ENCODE measurements at regions not wholly inside any gene's neighbourhood (a gene's known extent, or its start where the extent isn't known, plus 50 kb on each side); places are given as distances from the start of the nearest gene placed in this dataset.

- peaks cover 2% of the 10 kb centered on the region for H3K27me3 Mint-ChIP-seq (ENCODE audit: low read depth)
- no peak for ATAC-seq
These were observed 222.7 kb downstream of the SNX19 start for GRCh38 chr11:130693543-130693942.

GRCh38 chr11:130694488-130695045 is 221.7 kb downstream of the SNX19 start:
- no peaks in the 10 kb centered on the region for H3K9me3 Mint-ChIP-seq
- H3K4me3 Mint-ChIP-seq, result no peak overlapping the region
- ATAC-seq, result no peak
- no peaks in the 10 kb centered on the region for H3K4me1 Mint-ChIP-seq (ENCODE audit: low read depth)
- no peak for DNase-seq
- peaks cover 2% of the 10 kb centered on the region for H3K27me3 Mint-ChIP-seq (ENCODE audit: low read depth)
- no peaks in the 10 kb centered on the region for H3K36me3 Mint-ChIP-seq (ENCODE audit: insufficient read depth)

More at GRCh38 chr11:130693543-130693942, 222.7 kb downstream of the SNX19 start:
- no peak overlapping the region for H3K4me3 Mint-ChIP-seq
- H3K4me1 Mint-ChIP-seq (ENCODE audit: low read depth), result no peaks in the 10 kb centered on the region
- no peak for DNase-seq
- H3K9me3 Mint-ChIP-seq, result no peaks in the 10 kb centered on the region
- no peaks in the 10 kb centered on the region for H3K36me3 Mint-ChIP-seq (ENCODE audit: insufficient read depth)

- ATAC-seq (no peak), DNase-seq (no peak)
- no peaks in the 10 kb centered on the region for H3K9me3 Mint-ChIP-seq
- no peaks in the 10 kb centered on the region for H3K27me3 Mint-ChIP-seq (ENCODE audit: low read depth)
- H3K4me1 Mint-ChIP-seq (ENCODE audit: low read depth), result no peaks in the 10 kb centered on the region
- H3K4me3 Mint-ChIP-seq, result no peak overlapping the region
- H3K36me3 Mint-ChIP-seq (ENCODE audit: insufficient read depth), result no peaks in the 10 kb centered on the region
These were observed 218.1 kb downstream of the SNX19 start for GRCh38 chr11:130698174-130698573.

- H3K9me3 Mint-ChIP-seq, result no peaks in the 10 kb centered on the region
- H3K27me3 Mint-ChIP-seq (ENCODE audit: low read depth), result no peaks in the 10 kb centered on the region
- no peaks in the 10 kb centered on the region for H3K36me3 Mint-ChIP-seq (ENCODE audit: insufficient read depth)
- ATAC-seq (no peak), DNase-seq (no peak)
- H3K4me1 Mint-ChIP-seq (ENCODE audit: low read depth), result no peaks in the 10 kb centered on the region
- no peak overlapping the region for H3K4me3 Mint-ChIP-seq
These were observed 216.7 kb downstream of the SNX19 start for GRCh38 chr11:130699561-130699960.

GRCh38 chr11:130700092-130700491 is 216.2 kb downstream of the SNX19 start:
- H3K4me3 Mint-ChIP-seq, result no peak overlapping the region
- no peaks in the 10 kb centered on the region for H3K27me3 Mint-ChIP-seq (ENCODE audit: low read depth)
- ATAC-seq, result no peak
- no peaks in the 10 kb centered on the region for H3K4me1 Mint-ChIP-seq (ENCODE audit: low read depth)
- no peak for DNase-seq
- H3K36me3 Mint-ChIP-seq (ENCODE audit: insufficient read depth), result no peaks in the 10 kb centered on the region
- H3K9me3 Mint-ChIP-seq, result no peaks in the 10 kb centered on the region

- DNase-seq, result no peak
- peaks cover 9% of the 10 kb centered on the region for H3K27me3 Mint-ChIP-seq (ENCODE audit: low read depth)
- ATAC-seq, result no peak
- H3K9me3 Mint-ChIP-seq, result no peaks in the 10 kb centered on the region
- H3K36me3 Mint-ChIP-seq (ENCODE audit: insufficient read depth), result no peaks in the 10 kb centered on the region
- no peaks in the 10 kb centered on the region for H3K4me1 Mint-ChIP-seq (ENCODE audit: low read depth)
- H3K4me3 Mint-ChIP-seq, result no peak overlapping the region
These were observed 212.6 kb downstream of the SNX19 start for GRCh38 chr11:130703489-130704190.

GRCh38 chr11:130705670-130706421 is 210.4 kb downstream of the SNX19 start:
- ATAC-seq (no peak), DNase-seq (no peak)
- H3K9me3 Mint-ChIP-seq, result no peaks in the 10 kb centered on the region
- H3K4me1 Mint-ChIP-seq (ENCODE audit: low read depth), result no peaks in the 10 kb centered on the region
- H3K36me3 Mint-ChIP-seq (ENCODE audit: insufficient read depth), result no peaks in the 10 kb centered on the region
- peaks cover 13% of the 10 kb centered on the region for H3K27me3 Mint-ChIP-seq (ENCODE audit: low read depth)
- no peak overlapping the region for H3K4me3 Mint-ChIP-seq

GRCh38 chr11:130706572-130706971 is 209.7 kb downstream of the SNX19 start:
- ATAC-seq (no peak), DNase-seq (no peak)
- no peak overlapping the region for H3K4me3 Mint-ChIP-seq
- H3K36me3 Mint-ChIP-seq (ENCODE audit: insufficient read depth), result no peaks in the 10 kb centered on the region
- H3K4me1 Mint-ChIP-seq (ENCODE audit: low read depth), result no peaks in the 10 kb centered on the region
- no peaks in the 10 kb centered on the region for H3K9me3 Mint-ChIP-seq
- peaks cover 13% of the 10 kb centered on the region for H3K27me3 Mint-ChIP-seq (ENCODE audit: low read depth)

- ATAC-seq, result no peak
- Mint-ChIP-seq H3K4me3 (no peak overlapping the region), H3K36me3 (ENCODE audit: insufficient read depth) (no peaks in the 10 kb centered on the region), H3K4me1 (ENCODE audit: low read depth) (no peaks in the 10 kb centered on the region), H3K9me3 (no peaks in the 10 kb centered on the region), H3K27me3 (ENCODE audit: low read depth) (peaks cover 13% of the 10 kb centered on the region)
- no peak for DNase-seq
These were observed 209.1 kb downstream of the SNX19 start for GRCh38 chr11:130707217-130707616.

GRCh38 chr11:130709531-130709930 is 206.7 kb downstream of the SNX19 start:
- Mint-ChIP-seq H3K36me3 (ENCODE audit: insufficient read depth) (no peaks in the 10 kb centered on the region), H3K9me3 (no peaks in the 10 kb centered on the region), H3K4me1 (ENCODE audit: low read depth) (no peaks in the 10 kb centered on the region), H3K27me3 (ENCODE audit: low read depth) (peaks cover 13% of the 10 kb centered on the region), H3K4me3 (no peak overlapping the region)
- DNase-seq (no peak), ATAC-seq (no peak)

GRCh38 chr11:130710021-130710420 is 206.3 kb downstream of the SNX19 start:
- DNase-seq (no peak), ATAC-seq (no peak)
- no peaks in the 10 kb centered on the region for H3K9me3 Mint-ChIP-seq
- H3K36me3 Mint-ChIP-seq (ENCODE audit: insufficient read depth), result no peaks in the 10 kb centered on the region
- no peaks in the 10 kb centered on the region for H3K4me1 Mint-ChIP-seq (ENCODE audit: low read depth)
- H3K27me3 Mint-ChIP-seq (ENCODE audit: low read depth), result peaks cover 13% of the 10 kb centered on the region
- H3K4me3 Mint-ChIP-seq, result no peak overlapping the region

- H3K4me3 Mint-ChIP-seq, result no peak overlapping the region
- H3K4me1 Mint-ChIP-seq (ENCODE audit: low read depth), result no peaks in the 10 kb centered on the region
- ATAC-seq, result no peak
- H3K9me3 Mint-ChIP-seq, result no peaks in the 10 kb centered on the region
- no peaks in the 10 kb centered on the region for H3K36me3 Mint-ChIP-seq (ENCODE audit: insufficient read depth)
- H3K27me3 Mint-ChIP-seq (ENCODE audit: low read depth), result peaks cover 12% of the 10 kb centered on the region
- DNase-seq, result no peak
These were observed 205.7 kb downstream of the SNX19 start for GRCh38 chr11:130710497-130711012.

- peaks cover 7% of the 10 kb centered on the region for H3K27me3 Mint-ChIP-seq (ENCODE audit: low read depth)
- no peaks in the 10 kb centered on the region for H3K4me1 Mint-ChIP-seq (ENCODE audit: low read depth)
- H3K4me3 Mint-ChIP-seq, result no peak overlapping the region
- ATAC-seq (no peak), DNase-seq (no peak)
- H3K9me3 Mint-ChIP-seq, result no peaks in the 10 kb centered on the region
- no peaks in the 10 kb centered on the region for H3K36me3 Mint-ChIP-seq (ENCODE audit: insufficient read depth)
These were observed 205.1 kb downstream of the SNX19 start for GRCh38 chr11:130711193-130711592.

- H3K9me3 Mint-ChIP-seq, result no peaks in the 10 kb centered on the region
- H3K4me1 Mint-ChIP-seq (ENCODE audit: low read depth), result no peaks in the 10 kb centered on the region
- H3K27me3 Mint-ChIP-seq (ENCODE audit: low read depth), result peaks cover 9% of the 10 kb centered on the region
- DNase-seq (no peak), ATAC-seq (no peak)
- no peaks in the 10 kb centered on the region for H3K36me3 Mint-ChIP-seq (ENCODE audit: insufficient read depth)
- no peak overlapping the region for H3K4me3 Mint-ChIP-seq
These were observed 203.8 kb downstream of the SNX19 start for GRCh38 chr11:130712480-130712879.
